Upper lobe of left lung (tissue), 4 donors: ENCODE measurements at regions not wholly inside any gene's neighbourhood (a gene's known extent, or its start where the extent isn't known, plus 50 kb on each side); places are given as distances from the start of the nearest gene placed in this dataset.

Source experiments
- POLR2AphosphoS5 ChIP-seq, 2 donors: sonication (generic); formaldehyde crosslinking; IDR thresholded peaks; one replicate each; pipeline ENCODE4 v1.5.1; 2017; ENCODE audit warnings: antibody characterized with exemption in 2 of 2
- TF ChIP-seq, protein P1 (sequence below), 6 experiments: fragments of 450-650 bp in 4 of 6; fragments of 200-600 bp in 2 of 6; sonication (generic) in 2 of 6; IDR thresholded peaks; one replicate each; pipeline ENCODE4 v1.5.1; 2016 to 2019; ENCODE audit warnings: antibody characterized with exemption in 6 of 6

DNA sequence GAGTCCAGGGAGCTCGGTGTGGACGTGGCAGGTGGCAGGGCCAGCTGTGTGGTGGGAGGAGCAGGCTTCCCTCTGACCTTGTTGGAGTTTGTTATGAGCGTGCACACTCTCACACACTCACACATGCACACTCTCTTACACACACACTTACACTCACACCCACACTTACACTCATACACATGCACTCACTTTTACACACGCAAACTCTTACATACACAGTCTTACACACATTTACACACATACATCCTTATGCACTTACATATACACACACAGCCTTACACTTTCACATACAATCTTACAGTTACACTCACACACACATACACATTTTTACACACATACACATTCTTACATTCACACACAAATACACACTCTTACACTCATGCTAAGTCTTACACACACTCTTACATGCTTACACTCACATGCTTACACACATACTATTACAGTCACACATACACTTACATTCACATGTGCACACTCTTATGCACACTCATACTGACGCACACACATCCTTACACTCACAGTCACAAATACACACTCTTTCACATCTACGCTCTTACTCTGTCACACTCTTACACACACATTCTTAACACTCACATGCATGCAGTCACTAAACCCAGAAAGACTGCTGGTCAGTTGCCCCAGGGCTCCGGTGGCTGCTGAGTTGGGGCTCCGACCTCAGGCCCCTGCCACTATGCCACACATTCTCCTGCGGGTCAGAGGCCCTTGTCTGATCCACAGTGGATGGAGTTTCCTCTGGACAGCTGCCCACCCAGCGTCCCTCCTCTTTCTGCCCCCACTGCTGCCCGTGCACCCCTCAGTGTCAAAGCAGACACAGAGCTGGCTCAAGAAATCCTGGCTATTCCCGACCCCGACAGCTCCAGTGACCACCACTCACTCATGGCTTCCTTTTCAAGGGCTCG lies 95.8 kb downstream of the ADRA2C start:
- TF ChIP-seq, protein P1, sequence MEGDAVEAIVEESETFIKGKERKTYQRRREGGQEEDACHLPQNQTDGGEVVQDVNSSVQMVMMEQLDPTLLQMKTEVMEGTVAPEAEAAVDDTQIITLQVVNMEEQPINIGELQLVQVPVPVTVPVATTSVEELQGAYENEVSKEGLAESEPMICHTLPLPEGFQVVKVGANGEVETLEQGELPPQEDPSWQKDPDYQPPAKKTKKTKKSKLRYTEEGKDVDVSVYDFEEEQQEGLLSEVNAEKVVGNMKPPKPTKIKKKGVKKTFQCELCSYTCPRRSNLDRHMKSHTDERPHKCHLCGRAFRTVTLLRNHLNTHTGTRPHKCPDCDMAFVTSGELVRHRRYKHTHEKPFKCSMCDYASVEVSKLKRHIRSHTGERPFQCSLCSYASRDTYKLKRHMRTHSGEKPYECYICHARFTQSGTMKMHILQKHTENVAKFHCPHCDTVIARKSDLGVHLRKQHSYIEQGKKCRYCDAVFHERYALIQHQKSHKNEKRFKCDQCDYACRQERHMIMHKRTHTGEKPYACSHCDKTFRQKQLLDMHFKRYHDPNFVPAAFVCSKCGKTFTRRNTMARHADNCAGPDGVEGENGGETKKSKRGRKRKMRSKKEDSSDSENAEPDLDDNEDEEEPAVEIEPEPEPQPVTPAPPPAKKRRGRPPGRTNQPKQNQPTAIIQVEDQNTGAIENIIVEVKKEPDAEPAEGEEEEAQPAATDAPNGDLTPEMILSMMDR (IDR thresholded peaks at IDR 0.05): no peak
- TF ChIP-seq POLR2AphosphoS5 (IDR thresholded peaks at IDR 0.05): no peak
